Heart right ventricle (tissue), 16 donors: ENCODE measurements at regions not wholly inside any gene's neighbourhood (a gene's known extent, or its start where the extent isn't known, plus 50 kb on each side); places are given as distances from the start of the nearest gene placed in this dataset.

Experiments
- ATAC-seq, 8 donors: fragments of 200-7000 bp; cut with Tn5 transposase; one replicate each; pipeline ENCODE4 v1.9.1; 2020; ENCODE audit warnings: mild to moderate bottlenecking in 8 of 8, moderate library complexity in 8 of 8, moderate number of reproducible peaks in 1 of 8
- DNase-seq, 2 donors: peaks; one replicate each; pipeline ENCODE4 v3.0.0-alpha.2; 2020
- H3K27ac ChIP-seq, 10 donors: fragments of 200-600 bp; sonication (generic) in 2 of 10; one replicate each; pipeline versions ENCODE4 v1.5.0 to v1.8.0; 2020 to 2022; ENCODE audit warnings: mild to moderate bottlenecking in 3 of 10
- H3K27me3 ChIP-seq, 7 donors: fragments of 200-600 bp; one replicate each; pipeline ENCODE4 v1.8.0; 2021 to 2022; ENCODE audit warnings: mild to moderate bottlenecking in 2 of 7
- H3K36me3 ChIP-seq, 9 donors: fragments of 200-600 bp; sonication (generic) in 1 of 9; one replicate each; pipeline versions ENCODE4 v1.5.0 to v1.8.0; 2020 to 2022; ENCODE audit warnings: mild to moderate bottlenecking in 2 of 9
- H3K4me1 ChIP-seq, 9 donors: fragments of 200-600 bp; sonication (generic) in 1 of 9; one replicate each; pipeline versions ENCODE4 v1.5.0 to v1.8.0; 2020 to 2022; ENCODE audit warnings: mild to moderate bottlenecking in 4 of 9
- H3K4me3 ChIP-seq, 10 donors: fragments of 200-600 bp; sonication (generic) in 2 of 10; one replicate each; pipeline versions ENCODE4 v1.5.0 to v1.8.0; 2020 to 2022; ENCODE audit warnings: mild to moderate bottlenecking in 7 of 10, moderate library complexity in 2 of 10
- H3K9me3 ChIP-seq, 11 donors: fragments of 200-600 bp in 10 of 11; sonication (generic) in 2 of 11; one replicate each; pipeline versions ENCODE4 v1.5.0 to v1.8.0; 2013 to 2022; ENCODE audit warnings: mild to moderate bottlenecking in 2 of 11, control low read depth in 1 of 11, moderate library complexity in 1 of 11
- CTCF ChIP-seq, 9 donors: fragments of 200-600 bp; sonication (generic) in 2 of 9; IDR thresholded peaks; one replicate each; pipeline versions ENCODE4 v1.5.0 to v1.8.0; 2021 to 2022; ENCODE audit warnings: antibody characterized with exemption in 9 of 9, mild to moderate bottlenecking in 5 of 9, moderate library complexity in 1 of 9
- WGBS, 2 donors: extraction: QIAGEN DNeasy Blood & Tissue Kit; methylation state at CpG; one replicate each; pipeline ENCODE4 v1.1.7; 2013; ENCODE audit warnings: inconsistent platforms in 1 of 2; 5-methylcytosine and 5-hydroxymethylcytosine counted together
- intact Hi-C, 10 donors: fragments of 100-400 bp; cut with DNase I; formaldehyde crosslinking; loops; one replicate each; pipeline versions ENCODE4 v1.11.1 to v1.14.2; 2022
- donor health status: Arrhythmogenic right ventricular cardiomyopathy.
- donor health status: ischemic (EF 13 %, LVEDD 7.1; RV severe dilation, severe dysfunction).
- donor health status: healthy with polysubstance abuse.
- donor health status: DM: no; HTN: yes; CAD: no.
- donor health status: DM: no; HTN: no; CAD: no.
- donor health status: ischemic (EF 25% LVEDD 6.9; RV normal size, moderate dysfunction).
- donor health status: ischemic (EF 25% LVEDD 5.7; RV mildly dilated, moderate dysfunction).
- donor health status: healthy.
- donor health status: DM: yes; HTN: yes; CAD: no.
- donor health status: Ischemic cardiomyopathy.
- donor health status: ischemic (EF 35%, LVEDD 5.7; RV mildly dilated, moderate dysfunction).
- donor health status: nonischemic (EF 11% LVEDD 7.7; RV severe dilation, severe dysfunction).
- donor health status: DM: yes; HTN: yes; CAD: no.
- donor health status: PGD.
- donor health status: ischemic (EF 29% LVEDD 5.4; RV normal size, mild dysfunction).
- donor health status: nonischemic (EF 23%, LVEDD 6.1; RV moderate dilation, normal function).

GRCh38 chr12:24270464-24270863, 321.0 kb upstream of the SOX5 start:
- WGBS, 2 donors, result 41 to 47% methylated on average over 1 of the region's 1 CpG
- ATAC-seq (no peak), DNase-seq (no peak)
- no peaks in the 10 kb centered on the region for H3K4me1 ChIP-seq
- intact Hi-C loops, result no loop called here
- no peak for TF ChIP-seq CTCF (IDR thresholded peaks at IDR 0.05)
- H3K27me3 ChIP-seq, result no peaks in the 10 kb centered on the region
- no peak overlapping the region for H3K4me3 ChIP-seq
- H3K27ac ChIP-seq, result no peak overlapping the region
- H3K9me3 ChIP-seq, result no peaks in the 10 kb centered on the region
- no peaks in the 10 kb centered on the region for H3K36me3 ChIP-seq

- no peaks in the 10 kb centered on the region for H3K9me3 ChIP-seq
- TF ChIP-seq CTCF (IDR thresholded peaks at IDR 0.05), result no peak
- H3K36me3 ChIP-seq, result no peaks in the 10 kb centered on the region
- DNase-seq (no peak), ATAC-seq (no peak)
- no peak overlapping the region for H3K27ac ChIP-seq
- intact Hi-C loops, result no loop called here
- 85 to 90% methylated on average over 1 of the region's 1 CpG for WGBS, 2 donors
- H3K4me3 ChIP-seq, result no peak overlapping the region
- no peaks in the 10 kb centered on the region for H3K4me1 ChIP-seq
- no peaks in the 10 kb centered on the region for H3K27me3 ChIP-seq
These were observed 319.3 kb upstream of the SOX5 start for GRCh38 chr12:24268663-24269186.

GRCh38 chr12:24266982-24267381, 317.5 kb upstream of the SOX5 start:
- Histone ChIP-seq H3K36me3 (no peaks in the 10 kb centered on the region), H3K27ac (no peak overlapping the region), H3K27me3 (no peaks in the 10 kb centered on the region), H3K4me1 (no peaks in the 10 kb centered on the region), H3K9me3 (no peaks in the 10 kb centered on the region), H3K4me3 (no peak overlapping the region)
- TF ChIP-seq CTCF (IDR thresholded peaks at IDR 0.05), result no peak
- intact Hi-C loops, result no loop called here
- DNase-seq (no peak), ATAC-seq (no peak)
- WGBS, 2 donors, result 68% methylated on average over 2 of the region's 2 CpGs

GRCh38 chr12:24256684-24257083, 307.2 kb upstream of the SOX5 start:
- Histone ChIP-seq H3K4me3 (no peak overlapping the region), H3K9me3 (peaks cover 0 to 15% (median 7%) of the 10 kb centered on the region in 11 donors), H3K27ac (no peak overlapping the region), H3K4me1 (no peaks in the 10 kb centered on the region), H3K27me3 (no peaks in the 10 kb centered on the region), H3K36me3 (no peaks in the 10 kb centered on the region)
- DNase-seq, result no peak
- intact Hi-C loops, result no loop called here
- 72 to 76% methylated on average over 4 of the region's 4 CpGs for WGBS, 2 donors
- ATAC-seq, result no peak
- no peak for TF ChIP-seq CTCF (IDR thresholded peaks at IDR 0.05)
